Keratinocyte (primary cell): ENCODE measurements at regions not wholly inside any gene's neighbourhood (a gene's known extent, or its start where the extent isn't known, plus 50 kb on each side); places are given as distances from the start of the nearest gene placed in this dataset.

ENCODE experiments used
- DNase-seq: peaks from one replicate; pipeline ENCODE4 v3.0.0-alpha.2; 2011; ENCODE audit warnings: low read depth, missing footprints, low spot score
- FAIRE-seq: peaks from 2 replicates; lab custom pipeline; 2011; peaks lifted over from hg19 to GRCh38; lab: Jason Lieb, UNC
- H2AFZ ChIP-seq: 2 replicates; pipeline ENCODE4 v1.6.0; 2012; ENCODE audit warnings: low read length, control low read depth, inconsistent platforms; ENCODE audit not compliant: control insufficient read depth
- H3K27ac ChIP-seq: 2 replicates; pipeline ENCODE4 v1.5.1; 2011; ENCODE audit warnings: low read length; ENCODE audit not compliant: control insufficient read depth, insufficient read depth
- H3K27me3 ChIP-seq: 3 replicates; pipeline ENCODE4 v1.6.0; 2011; ENCODE audit warnings: low read length; ENCODE audit not compliant: control insufficient read depth, insufficient read depth; ENCODE audit errors: extremely low read depth
- H3K36me3 ChIP-seq, 2 experiments: 2 replicates in 1 of 2; 3 replicates in 1 of 2; pipeline ENCODE4 v1.5.1; 2011; ENCODE audit warnings: low read length in 2 of 2, mild to moderate bottlenecking in 1 of 2; ENCODE audit not compliant: control insufficient read depth in 2 of 2, insufficient read depth in 2 of 2; ENCODE audit errors: extremely low read depth in 1 of 2
- H3K4me1 ChIP-seq: 3 replicates; pipeline ENCODE4 v1.5.1; 2011; ENCODE audit warnings: low read length; ENCODE audit not compliant: control insufficient read depth, insufficient read depth; ENCODE audit errors: extremely low read depth
- H3K4me2 ChIP-seq: 3 replicates; pipeline ENCODE4 v1.6.0; 2011; ENCODE audit warnings: low read depth, low read length; ENCODE audit not compliant: control insufficient read depth, insufficient read depth; ENCODE audit errors: extremely low read depth
- H3K4me3 ChIP-seq, 3 experiments: fragments of 200-600 bp in 1 of 3; sonication (generic) in 1 of 3; 2 replicates in 2 of 3; 3 replicates in 1 of 3; pipeline ENCODE4 v1.5.1; 2011 to 2016; ENCODE audit warnings: low read length in 3 of 3, mild to moderate bottlenecking in 3 of 3, control low read depth in 2 of 3, inconsistent platforms in 1 of 3, low read depth in 1 of 3, mixed read lengths in 1 of 3, mixed run types in 1 of 3, moderate library complexity in 1 of 3; ENCODE audit not compliant: control insufficient read depth in 2 of 3, insufficient read depth in 2 of 3; ENCODE audit errors: extremely low read depth in 1 of 3
- H3K79me2 ChIP-seq: 2 replicates; pipeline ENCODE4 v1.6.0; 2012; ENCODE audit warnings: low read length; ENCODE audit not compliant: control insufficient read depth, insufficient read depth
- H3K9ac ChIP-seq: 3 replicates; pipeline ENCODE4 v1.6.0; 2011; ENCODE audit warnings: low read length; ENCODE audit not compliant: control insufficient read depth, insufficient read depth; ENCODE audit errors: extremely low read depth
- H3K9me1 ChIP-seq: 3 replicates; pipeline ENCODE4 v1.6.0; 2011; ENCODE audit warnings: low read length; ENCODE audit not compliant: control insufficient read depth, insufficient read depth; ENCODE audit errors: extremely low read depth
- H3K9me3 ChIP-seq: 2 replicates; pipeline ENCODE4 v1.5.1; 2012; ENCODE audit warnings: low read depth, low read length; ENCODE audit not compliant: control insufficient read depth
- H4K20me1 ChIP-seq: 3 replicates; pipeline ENCODE4 v1.6.0; 2011; ENCODE audit warnings: low read length; ENCODE audit not compliant: control insufficient read depth, insufficient read depth; ENCODE audit errors: extremely low read depth
- CTCF ChIP-seq, 3 experiments: IDR thresholded peaks in 1 of 3; conservative IDR thresholded peaks in 1 of 3; optimal IDR thresholded peaks in 1 of 3; 2 replicates in 2 of 3; 3 replicates in 1 of 3; pipeline versions ENCODE3 to v1.5.1; 2011; ENCODE audit warnings: low read length in 3 of 3, mild to moderate bottlenecking in 3 of 3, moderate library complexity in 2 of 3, control low read depth in 1 of 3, inconsistent platforms in 1 of 3; ENCODE audit not compliant: insufficient read depth in 2 of 3; ENCODE audit errors: extremely low read depth in 1 of 3
- EZH2 ChIP-seq: IDR thresholded peaks from one replicate; pipeline ENCODE4 v1.6.1; 2012; ENCODE audit warnings: inconsistent platforms, mild to moderate bottlenecking, low read length, moderate library complexity
- dilution Hi-C: fragments of 300-500 bp; cut with MboI; formaldehyde crosslinking; loops from one replicate; pipeline ENCODE4 v1.7.0; 2020; ENCODE audit warnings: low sequenced_read_pairs; ENCODE audit not compliant: extremely low pct_ligation_motif_present

GRCh38 chr10:78494179-78494578 is 460.5 kb downstream of the RPS24 start:
- Histone ChIP-seq H3K4me3 (no peak overlapping the region), H2AFZ (no peak overlapping the region), H3K27ac (no peak overlapping the region), H3K27me3 (no peaks in the 10 kb centered on the region), H4K20me1 (no peaks in the 10 kb centered on the region), H3K4me1 (no peaks in the 10 kb centered on the region), H3K9ac (no peak overlapping the region), H3K36me3 (no peaks in the 10 kb centered on the region), H3K4me2 (no peak overlapping the region), H3K9me1 (no peaks in the 10 kb centered on the region), H3K9me3 (no peaks in the 10 kb centered on the region), H3K79me2 (no peaks in the 10 kb centered on the region)
- no peak for DNase-seq
- no peak for FAIRE-seq
- dilution Hi-C loops: no loop called here
- TF ChIP-seq CTCF (optimal IDR thresholded peaks at IDR 0.05 in 1 of 3, IDR thresholded peaks at IDR 0.05 in 1 of 3, conservative IDR thresholded peaks at IDR 0.05 in 1 of 3; ENCODE audit: extremely low read depth in 1 of 3, insufficient read depth in 2 of 3, low read length in 3 of 3): no peak
- TF ChIP-seq EZH2: no peak

GRCh38 chr10:78502210-78502936 is 468.7 kb downstream of the RPS24 start:
- no peak overlapping the region for H3K9ac ChIP-seq
- H3K9me3 ChIP-seq: no peaks in the 10 kb centered on the region
- no peaks in the 10 kb centered on the region for H3K4me1 ChIP-seq
- H3K9me1 ChIP-seq: no peaks in the 10 kb centered on the region
- H3K27me3 ChIP-seq: peaks cover 6% of the 10 kb centered on the region
- no peak overlapping the region for H3K4me3 ChIP-seq
- dilution Hi-C loops: no loop called here
- H4K20me1 ChIP-seq: no peaks in the 10 kb centered on the region
- H2AFZ ChIP-seq: no peak overlapping the region
- H3K27ac ChIP-seq: no peak overlapping the region
- no peaks in the 10 kb centered on the region for H3K79me2 ChIP-seq
- TF ChIP-seq CTCF (optimal IDR thresholded peaks at IDR 0.05 in 1 of 3, IDR thresholded peaks at IDR 0.05 in 1 of 3, conservative IDR thresholded peaks at IDR 0.05 in 1 of 3; ENCODE audit: extremely low read depth in 1 of 3, insufficient read depth in 2 of 3, low read length in 3 of 3): no peak
- no peak for TF ChIP-seq EZH2
- no peak for DNase-seq
- FAIRE-seq: no peak
- no peaks in the 10 kb centered on the region for H3K36me3 ChIP-seq
- no peak overlapping the region for H3K4me2 ChIP-seq
